Heart left ventricle (tissue), 16 donors: ENCODE measurements at regions not wholly inside any gene's neighbourhood (a gene's known extent, or its start where the extent isn't known, plus 50 kb on each side); places are given as distances from the start of the nearest gene placed in this dataset.

ENCODE experiments used
- ATAC-seq, 4 donors: fragments of 200-7000 bp; cut with Tn5 transposase; one replicate each; pipeline ENCODE4 v1.9.1; 2020 to 2022; ENCODE audit warnings: moderate library complexity in 4 of 4, mild to moderate bottlenecking in 3 of 4, moderate number of reproducible peaks in 1 of 4
- DNase-seq, 5 donors: peaks; one replicate each; pipeline ENCODE4 v3.0.0-alpha.2; 2020
- H3K27ac ChIP-seq, 12 donors: fragments of 200-600 bp; sonication (generic) in 4 of 12; one replicate each; pipeline versions ENCODE4 v1.5.0 to v1.8.0; 2016 to 2022; ENCODE audit warnings: mild to moderate bottlenecking in 2 of 12
- H3K27me3 ChIP-seq, 9 donors: fragments of 200-600 bp; sonication (generic) in 2 of 9; one replicate each; pipeline versions ENCODE4 v1.5.1 to v1.8.0; 2016 to 2022; ENCODE audit warnings: mild to moderate bottlenecking in 3 of 9
- H3K36me3 ChIP-seq, 9 donors: fragments of 200-600 bp; sonication (generic) in 2 of 9; one replicate each; pipeline versions ENCODE4 v1.5.0 to v1.8.0; 2018 to 2022; ENCODE audit warnings: mild to moderate bottlenecking in 2 of 9
- H3K4me1 ChIP-seq, 12 donors: fragments of 200-600 bp; sonication (generic) in 4 of 12; one replicate each; pipeline versions ENCODE4 v1.5.0 to v1.8.0; 2016 to 2022; ENCODE audit warnings: mild to moderate bottlenecking in 3 of 12
- H3K4me3 ChIP-seq, 12 donors: fragments of 200-600 bp; sonication (generic) in 4 of 12; one replicate each; pipeline versions ENCODE4 v1.5.0 to v1.8.0; 2017 to 2022; ENCODE audit warnings: mild to moderate bottlenecking in 9 of 12, moderate library complexity in 4 of 12
- H3K9me3 ChIP-seq, 12 donors: fragments of 200-600 bp; sonication (generic) in 4 of 12; one replicate each; pipeline versions ENCODE4 v1.5.0 to v1.8.0; 2016 to 2022; ENCODE audit warnings: mild to moderate bottlenecking in 1 of 12
- CTCF ChIP-seq, 12 donors: fragments of 200-600 bp; sonication (generic) in 4 of 12; IDR thresholded peaks; one replicate each; pipeline versions ENCODE4 v1.5.0 to v1.8.0; 2018 to 2022; ENCODE audit warnings: antibody characterized with exemption in 12 of 12, mild to moderate bottlenecking in 5 of 12
- POLR2A ChIP-seq, 2 donors: fragments of 450-650 bp; IDR thresholded peaks; one replicate each; pipeline ENCODE4 v1.6.1; 2017; ENCODE audit warnings: antibody characterized with exemption in 2 of 2, mild to moderate bottlenecking in 2 of 2, moderate library complexity in 2 of 2
- WGBS, 4 donors: extraction: QIAGEN DNeasy Blood & Tissue Kit in 2 of 4; methylation state at CpG; one replicate each; pipeline versions ENCODE4 v1.1.5 to v1.1.7; 2013 to 2018; 5-methylcytosine and 5-hydroxymethylcytosine counted together
- intact Hi-C, 10 donors: fragments of 100-400 bp; cut with DNase I; formaldehyde crosslinking; loops; one replicate each; pipeline versions ENCODE4 v1.11.1 to v1.14.2; 2022
- donor health status: ischemic (EF 13 %, LVEDD 7.1; RV severe dilation, severe dysfunction).
- donor health status: healthy with polysubstance abuse.
- donor health status: DM: no; HTN: yes; CAD: no.
- donor health status: DM: no; HTN: no; CAD: no.
- donor health status: ischemic (EF 25% LVEDD 6.9; RV normal size, moderate dysfunction).
- donor health status: ischemic (EF 25% LVEDD 5.7; RV mildly dilated, moderate dysfunction).
- donor health status: healthy.
- donor health status: DM: yes; HTN: yes; CAD: no.
- donor health status: ischemic (EF 35%, LVEDD 5.7; RV mildly dilated, moderate dysfunction).
- donor health status: nonischemic (EF 11% LVEDD 7.7; RV severe dilation, severe dysfunction).
- donor health status: DM: yes; HTN: yes; CAD: no.
- donor health status: PGD.
- donor health status: ischemic (EF 29% LVEDD 5.4; RV normal size, mild dysfunction).
- donor health status: nonischemic (EF 23%, LVEDD 6.1; RV moderate dilation, normal function).

GRCh38 chr12:59088673-59089072, 168.4 kb upstream of the LRIG3 start:
- TF ChIP-seq POLR2A (IDR thresholded peaks at IDR 0.05) = no peak
- TF ChIP-seq CTCF (IDR thresholded peaks at IDR 0.05) = no peak
- ATAC-seq (peak in 2 of 4 donors; percentile 52 to 85), DNase-seq (no peak)
- Histone ChIP-seq H3K9me3 (no peaks in the 10 kb centered on the region), H3K27me3 (no peaks in the 10 kb centered on the region), H3K4me1 (no peaks in the 10 kb centered on the region), H3K36me3 (no peaks in the 10 kb centered on the region), H3K27ac (no peak overlapping the region), H3K4me3 (no peak overlapping the region)
- 57 to 69% (median 68%) methylated on average over 5 of the region's 5 CpGs for WGBS, 4 donors
- intact Hi-C loops = loop anchor here in 5 of 10 donors (5.0 to 10.0 kb wide), 5 partner anchors 164 to 1106 kb away; partner anchors contain the start of gene LRIG3 (in 1 of the 5)

DNA sequence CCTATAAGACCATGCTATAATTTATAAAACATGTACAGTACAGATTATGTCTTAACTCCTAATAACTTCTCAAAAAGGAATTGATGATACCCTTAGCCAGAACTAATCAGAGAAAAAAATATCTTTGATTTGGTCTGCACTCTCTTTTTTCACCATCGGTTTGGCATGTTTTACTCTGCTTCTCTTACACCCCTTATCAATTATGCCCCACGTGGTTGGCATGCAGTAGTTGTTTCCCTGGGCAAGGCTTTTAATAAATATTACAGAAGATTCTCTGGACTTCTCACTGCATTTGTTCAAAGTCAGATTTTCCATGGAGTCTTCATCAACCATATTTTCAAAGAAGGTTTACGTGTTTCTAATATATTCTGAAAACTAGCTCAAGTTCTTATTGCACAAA, 167.4 kb upstream of the LRIG3 start:
- 58 to 64% (median 61%) methylated on average over 3 of the region's 3 CpGs for WGBS, 4 donors
- intact Hi-C loops = loop anchor here in 5 of 10 donors (5.0 to 10.0 kb wide), 5 partner anchors 163 to 1105 kb away; partner anchors contain the start of gene LRIG3 (in 1 of the 5)
- no peaks in the 10 kb centered on the region for H3K9me3 ChIP-seq
- no peak overlapping the region for H3K27ac ChIP-seq
- no peaks in the 10 kb centered on the region for H3K27me3 ChIP-seq
- no peaks in the 10 kb centered on the region for H3K36me3 ChIP-seq
- ATAC-seq (no peak), DNase-seq (no peak)
- H3K4me3 ChIP-seq = no peak overlapping the region
- no peaks in the 10 kb centered on the region for H3K4me1 ChIP-seq
- TF ChIP-seq CTCF (IDR thresholded peaks at IDR 0.05) (no peak), POLR2A (IDR thresholded peaks at IDR 0.05) (no peak)

- no peak for DNase-seq
- H3K36me3 ChIP-seq = no peaks in the 10 kb centered on the region
- H3K27ac ChIP-seq = no peak overlapping the region
- intact Hi-C loops = loop anchor here in 5 of 10 donors (5.0 to 10.0 kb wide), 5 partner anchors 162 to 1105 kb away; partner anchors contain the start of gene LRIG3 (in 1 of the 5)
- TF ChIP-seq CTCF (IDR thresholded peaks at IDR 0.05) (peak in 9 of 12 donors; percentile 27 to 56 (median 38)), POLR2A (IDR thresholded peaks at IDR 0.05) (no peak)
- H3K9me3 ChIP-seq = no peaks in the 10 kb centered on the region
- no peak for ATAC-seq
- H3K27me3 ChIP-seq = no peaks in the 10 kb centered on the region
- H3K4me1 ChIP-seq = no peaks in the 10 kb centered on the region
- H3K4me3 ChIP-seq = no peak overlapping the region
Observed at GRCh38 chr12:59087077-59087673, 166.9 kb upstream of the LRIG3 start.

DNA sequence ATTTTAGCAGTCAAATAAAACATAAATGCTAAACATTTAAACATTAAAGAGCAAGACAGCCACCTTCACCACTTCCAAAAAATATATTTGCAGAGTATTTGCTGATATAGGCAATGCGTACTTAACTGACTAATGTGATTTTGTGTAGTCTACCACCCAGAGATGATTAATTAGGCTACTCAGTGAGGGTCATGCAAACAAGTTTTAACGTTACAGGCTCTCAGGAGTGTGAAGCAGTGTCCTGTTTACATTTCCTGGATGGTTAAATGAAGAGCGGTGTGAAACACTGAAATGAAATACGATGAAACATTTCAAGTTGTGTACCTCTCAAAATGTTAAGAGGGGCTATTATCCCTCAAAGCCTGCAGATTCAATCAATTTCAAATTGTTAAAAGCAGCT, 165.8 kb upstream of the LRIG3 start:
- WGBS, 4 donors = 86 to 93% (median 90%) methylated on average over 4 of the region's 4 CpGs

More for the DNA sequence above, 165.8 kb upstream of the LRIG3 start:
- no peak for ATAC-seq
- H3K36me3 ChIP-seq = no peaks in the 10 kb centered on the region
- no peak for DNase-seq
- intact Hi-C loops = loop anchor here in 5 of 10 donors (5.0 to 10.0 kb wide), 5 partner anchors 161 to 1104 kb away; partner anchors contain the start of gene LRIG3 (in 1 of the 5)
- no peaks in the 10 kb centered on the region for H3K27me3 ChIP-seq
- H3K4me3 ChIP-seq = no peak overlapping the region
- no peaks in the 10 kb centered on the region for H3K9me3 ChIP-seq
- TF ChIP-seq CTCF (IDR thresholded peaks at IDR 0.05) (no peak), POLR2A (IDR thresholded peaks at IDR 0.05) (no peak)
- no peak overlapping the region for H3K27ac ChIP-seq
- no peaks in the 10 kb centered on the region for H3K4me1 ChIP-seq
